Neuron (in vitro differentiated cells): ENCODE measurements at regions not wholly inside any gene's neighbourhood (a gene's known extent, or its start where the extent isn't known, plus 50 kb on each side); places are given as distances from the start of the nearest gene placed in this dataset.
A peak's percentile ranks its signal among the peaks of the same experiment; 100 is the strongest.
"Not testable (repeated sequence)": the region's sequence is repeated elsewhere in the genome, so short reads cannot be mapped to it uniquely, and the experiment has no call there.

Experiments used
- H2AFZ ChIP-seq: one replicate; pipeline ENCODE4 v1.6.1; 2013; ENCODE audit warnings: low read depth, mild to moderate bottlenecking, inconsistent platforms, low read length, moderate library complexity
- H3K27me3 ChIP-seq: one replicate; pipeline ENCODE4 v1.6.1; 2013; ENCODE audit warnings: low read length; ENCODE audit not compliant: insufficient read depth
- H3K36me3 ChIP-seq: one replicate; pipeline ENCODE4 v1.6.1; 2013; ENCODE audit warnings: low read length; ENCODE audit not compliant: insufficient read depth
- H3K4me1 ChIP-seq: one replicate; pipeline ENCODE4 v1.6.1; 2013; ENCODE audit warnings: low read length; ENCODE audit not compliant: insufficient read depth
- H3K4me3 ChIP-seq: 2 replicates; pipeline ENCODE4 v1.5.1; 2013; ENCODE audit warnings: mild to moderate bottlenecking, low read length, moderate library complexity
- H3K9me3 ChIP-seq: one replicate; pipeline ENCODE4 v1.6.1; 2013; ENCODE audit warnings: low read length

GRCh38 chr6:94215552-94215951 is 796.2 kb upstream of the EPHA7 start:
- Histone ChIP-seq H3K9me3 (no peaks in the 10 kb centered on the region), H3K36me3 (no peaks in the 10 kb centered on the region), H2AFZ (no peak overlapping the region), H3K4me3 (no peak overlapping the region), H3K4me1 (peaks cover 3% of the 10 kb centered on the region), H3K27me3 (no peaks in the 10 kb centered on the region)

GRCh38 chr6:94213226-94213625 is 793.9 kb upstream of the EPHA7 start:
- H3K36me3 ChIP-seq = no peaks in the 10 kb centered on the region
- H3K4me3 ChIP-seq = no peak overlapping the region
- no peaks in the 10 kb centered on the region for H3K9me3 ChIP-seq
- H3K27me3 ChIP-seq = no peaks in the 10 kb centered on the region
- H3K4me1 ChIP-seq = peaks cover 10% of the 10 kb centered on the region
- H2AFZ ChIP-seq = no peak overlapping the region

GRCh38 chr6:94196891-94197290 is 777.5 kb upstream of the EPHA7 start:
- H2AFZ ChIP-seq = no peak overlapping the region
- H3K9me3 ChIP-seq = no peaks in the 10 kb centered on the region
- H3K36me3 ChIP-seq = no peaks in the 10 kb centered on the region
- no peak overlapping the region for H3K4me3 ChIP-seq
- H3K4me1 ChIP-seq = no peaks in the 10 kb centered on the region
- no peaks in the 10 kb centered on the region for H3K27me3 ChIP-seq

GRCh38 chr6:94190030-94190429 is 770.7 kb upstream of the EPHA7 start:
- Histone ChIP-seq H3K36me3 (no peaks in the 10 kb centered on the region), H3K4me1 (no peaks in the 10 kb centered on the region), H2AFZ (no peak overlapping the region), H3K4me3 (no peak overlapping the region), H3K27me3 (no peaks in the 10 kb centered on the region), H3K9me3 (no peaks in the 10 kb centered on the region)

- Histone ChIP-seq H3K4me3 (no peak overlapping the region), H3K27me3 (no peaks in the 10 kb centered on the region), H2AFZ (no peak overlapping the region), H3K4me1 (no peaks in the 10 kb centered on the region), H3K36me3 (no peaks in the 10 kb centered on the region), H3K9me3 (peaks cover 3% of the 10 kb centered on the region)
Observed at GRCh38 chr6:94184666-94185464, 765.5 kb upstream of the EPHA7 start.

- Histone ChIP-seq H3K36me3 (no peaks in the 10 kb centered on the region), H3K9me3 (no peaks in the 10 kb centered on the region), H3K27me3 (no peaks in the 10 kb centered on the region), H3K4me1 (no peaks in the 10 kb centered on the region), H2AFZ (peak overlapping the region; percentile 61), H3K4me3 (no peak overlapping the region)
Observed at GRCh38 chr6:94177429-94177828, 758.1 kb upstream of the EPHA7 start.

GRCh38 chr6:94175465-94175864 is 756.1 kb upstream of the EPHA7 start:
- no peaks in the 10 kb centered on the region for H3K4me1 ChIP-seq
- no peak overlapping the region for H3K4me3 ChIP-seq
- H3K9me3 ChIP-seq = no peaks in the 10 kb centered on the region
- H3K27me3 ChIP-seq = no peaks in the 10 kb centered on the region
- H3K36me3 ChIP-seq = no peaks in the 10 kb centered on the region
- H2AFZ ChIP-seq = no peak overlapping the region

GRCh38 chr6:94163877-94164276 is 744.5 kb upstream of the EPHA7 start:
- Histone ChIP-seq H3K9me3 (no peaks in the 10 kb centered on the region), H3K4me3 (no peak overlapping the region), H3K27me3 (no peaks in the 10 kb centered on the region), H3K4me1 (no peaks in the 10 kb centered on the region), H2AFZ (no peak overlapping the region), H3K36me3 (no peaks in the 10 kb centered on the region)

- H3K4me3 ChIP-seq = no peak overlapping the region
- no peak overlapping the region for H2AFZ ChIP-seq
- H3K9me3 ChIP-seq = no peaks in the 10 kb centered on the region
- no peaks in the 10 kb centered on the region for H3K4me1 ChIP-seq
- no peaks in the 10 kb centered on the region for H3K27me3 ChIP-seq
- no peaks in the 10 kb centered on the region for H3K36me3 ChIP-seq
Observed at GRCh38 chr6:94150886-94151285, 731.5 kb upstream of the EPHA7 start.

GRCh38 chr6:94144807-94145206 is 725.4 kb upstream of the EPHA7 start:
- no peaks in the 10 kb centered on the region for H3K36me3 ChIP-seq
- H3K9me3 ChIP-seq = no peaks in the 10 kb centered on the region
- no peak overlapping the region for H3K4me3 ChIP-seq
- no peaks in the 10 kb centered on the region for H3K27me3 ChIP-seq
- H2AFZ ChIP-seq = no peak overlapping the region
- H3K4me1 ChIP-seq = no peaks in the 10 kb centered on the region

GRCh38 chr6:94137178-94137577 is 717.8 kb upstream of the EPHA7 start:
- not testable (repeated sequence) for H3K4me1 ChIP-seq, H3K36me3 ChIP-seq

GRCh38 chr6:94133106-94133505 is 713.7 kb upstream of the EPHA7 start:
- peaks cover 23% of the 10 kb centered on the region for H3K4me1 ChIP-seq
- H3K36me3 ChIP-seq = no peaks in the 10 kb centered on the region
- no peak overlapping the region for H2AFZ ChIP-seq
- no peaks in the 10 kb centered on the region for H3K27me3 ChIP-seq
- H3K4me3 ChIP-seq = no peak overlapping the region
- no peaks in the 10 kb centered on the region for H3K9me3 ChIP-seq

More at GRCh38 chr6:94137178-94137577, 717.8 kb upstream of the EPHA7 start:
- H2AFZ ChIP-seq, H3K27me3 ChIP-seq, H3K4me3 ChIP-seq, H3K9me3 ChIP-seq: not testable (repeated sequence)

- Histone ChIP-seq H2AFZ (no peak overlapping the region), H3K4me3 (no peak overlapping the region), H3K27me3 (no peaks in the 10 kb centered on the region), H3K36me3 (no peaks in the 10 kb centered on the region), H3K4me1 (peaks cover 23% of the 10 kb centered on the region), H3K9me3 (no peaks in the 10 kb centered on the region)
Observed at GRCh38 chr6:94131271-94131670, 711.9 kb upstream of the EPHA7 start.

GRCh38 chr6:94130478-94130877 is 711.1 kb upstream of the EPHA7 start:
- H3K9me3 ChIP-seq = no peaks in the 10 kb centered on the region
- H3K4me3 ChIP-seq = no peak overlapping the region
- no peaks in the 10 kb centered on the region for H3K36me3 ChIP-seq
- peaks cover 23% of the 10 kb centered on the region for H3K4me1 ChIP-seq
- H3K27me3 ChIP-seq = no peaks in the 10 kb centered on the region
- no peak overlapping the region for H2AFZ ChIP-seq
